GM19372 (cell line): ENCODE measurements at regions not wholly inside any gene's neighbourhood (a gene's known extent, or its start where the extent isn't known, plus 50 kb on each side); places are given as distances from the start of the nearest gene placed in this dataset.
"Not testable (repeated sequence)": the region's sequence is repeated elsewhere in the genome, so short reads cannot be mapped to it uniquely, and the experiment has no call there.

ENCODE experiments used
- ATAC-seq: cut with Tn5 transposase; IDR thresholded peaks from one replicate; pipeline ENCODE4 v1.9.1; 2021; ENCODE audit warnings: mild to moderate bottlenecking, low read depth, moderate library complexity; ENCODE audit not compliant: unreplicated experiment

DNA sequence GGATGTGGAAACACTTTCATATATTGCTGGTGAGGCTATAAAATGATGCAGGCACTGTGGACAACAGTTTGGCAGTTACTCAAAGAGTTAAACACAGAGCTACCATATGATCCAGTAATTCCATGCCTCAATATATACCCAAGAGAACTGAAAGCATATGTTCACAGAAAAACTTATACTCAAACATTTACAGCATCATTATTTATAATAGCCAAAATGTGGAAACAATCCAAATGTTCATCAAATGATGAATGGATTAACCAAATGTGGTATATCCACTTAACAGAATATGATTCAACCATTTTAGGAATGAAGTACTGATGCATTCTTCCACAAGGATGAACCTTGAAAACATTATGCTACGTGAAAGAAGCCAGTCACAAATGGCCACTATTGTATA, 603.8 kb downstream of the IQCM start:
- no peak for ATAC-seq

DNA sequence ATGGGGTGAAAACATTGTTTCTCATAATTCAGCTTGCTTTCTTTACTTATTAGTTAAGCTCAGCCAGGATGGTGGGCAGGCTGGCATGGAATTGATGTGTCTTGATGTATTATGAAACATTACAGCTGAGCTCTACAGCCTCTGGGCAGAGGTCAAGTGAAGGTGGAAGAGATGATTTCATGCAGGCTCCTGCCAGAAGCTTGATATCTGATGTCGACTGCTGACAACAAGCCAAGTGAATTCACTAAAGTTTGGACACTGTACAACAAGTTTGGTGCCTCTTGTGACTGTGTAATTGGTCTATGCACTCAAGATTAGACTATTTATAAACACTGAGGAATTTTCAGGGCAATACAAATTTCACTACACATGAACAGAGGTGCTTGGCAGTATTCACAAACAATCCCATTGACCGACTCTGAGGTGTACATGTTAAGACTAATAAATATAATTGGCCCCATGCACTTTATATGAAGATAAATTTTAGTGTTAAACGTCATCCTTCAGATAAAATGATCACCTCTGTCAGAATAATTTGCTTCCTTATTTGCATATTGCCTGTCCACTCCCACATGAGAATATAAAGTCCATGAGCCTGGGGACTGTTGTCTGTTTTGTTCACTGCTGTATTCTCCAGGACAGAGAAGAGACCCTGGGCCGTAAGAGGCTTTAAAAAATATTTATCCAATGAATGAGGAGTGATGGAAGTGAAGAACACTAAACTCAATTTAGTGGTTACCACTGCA, 612.2 kb downstream of the IQCM start:
- ATAC-seq = no peak

DNA sequence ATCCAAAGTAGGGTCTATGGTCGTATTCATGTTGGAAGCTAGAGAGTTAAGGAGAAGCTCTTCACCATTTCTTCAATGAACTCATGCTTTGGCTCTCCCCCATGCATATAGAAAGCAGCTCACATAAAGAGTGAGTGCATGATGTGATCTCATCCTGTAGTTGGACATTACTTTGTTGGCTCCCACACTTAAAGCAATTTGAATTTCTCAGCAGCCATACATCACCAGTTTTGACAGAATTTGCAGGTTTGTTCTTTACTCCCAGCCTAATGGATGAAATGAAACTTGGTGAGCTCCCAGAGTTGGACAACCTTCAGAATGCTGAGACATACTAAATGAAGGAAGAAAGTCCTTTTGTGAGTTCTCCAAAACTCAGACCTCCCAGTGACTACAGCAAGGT, 613.5 kb downstream of the IQCM start:
- ATAC-seq = no peak

DNA sequence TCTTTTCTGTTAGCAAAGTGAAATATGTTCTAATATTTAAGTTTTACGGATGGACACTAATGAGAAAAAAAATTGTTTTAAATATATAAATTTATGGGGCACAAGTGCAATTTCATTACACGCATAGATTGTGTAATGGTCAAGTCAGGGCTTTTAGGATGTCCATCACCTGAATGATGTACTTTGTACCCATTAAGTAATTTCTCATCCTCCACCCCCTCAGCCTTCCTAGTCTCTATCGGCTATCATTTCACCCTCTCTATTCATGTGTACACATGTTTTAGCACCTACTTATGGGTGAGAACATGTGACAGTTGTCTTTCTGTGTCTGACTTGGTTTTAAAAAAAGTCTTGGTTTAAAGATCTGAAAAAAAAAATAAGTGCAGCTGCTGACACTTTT, 616.0 kb downstream of the IQCM start:
- no peak for ATAC-seq

DNA sequence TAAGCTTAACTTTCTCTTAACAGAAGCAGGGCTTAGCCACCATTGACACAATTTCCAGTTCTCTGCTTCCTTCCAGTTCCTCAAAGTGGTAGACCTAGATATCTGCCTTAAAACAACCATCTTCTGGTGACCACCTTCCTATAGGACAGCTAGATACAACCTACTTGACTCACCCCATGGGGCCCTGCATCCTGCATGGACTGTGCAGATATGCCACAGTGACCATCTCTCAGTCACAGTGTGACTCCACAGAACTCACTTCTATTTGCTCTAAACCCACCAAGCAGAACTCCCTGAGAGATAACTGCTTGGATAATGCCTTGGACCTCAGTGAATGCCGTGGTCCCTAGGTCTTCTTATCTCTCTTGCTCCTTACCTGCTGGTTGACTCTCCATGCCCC, 621.6 kb downstream of the IQCM start:
- ATAC-seq = no peak

DNA sequence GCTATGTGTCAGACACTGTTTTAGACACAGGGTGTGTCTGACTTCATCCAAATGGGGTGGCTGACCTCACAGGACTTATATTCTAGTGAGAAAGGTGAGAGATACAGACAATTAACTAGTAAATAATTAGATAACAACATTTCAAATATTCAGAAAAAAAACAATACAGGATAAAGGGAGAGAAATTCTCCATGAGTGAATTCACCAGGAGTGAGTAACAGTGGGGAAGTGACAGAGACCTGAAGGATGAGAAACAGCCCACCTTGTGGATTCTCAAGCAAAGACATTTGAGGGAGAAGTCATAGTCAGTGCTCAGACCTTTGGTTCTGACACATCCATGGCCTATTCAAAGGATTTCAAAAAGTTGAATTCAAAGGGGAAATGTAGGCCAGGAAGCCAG, 627.9 kb downstream of the IQCM start:
- ATAC-seq = no peak

DNA sequence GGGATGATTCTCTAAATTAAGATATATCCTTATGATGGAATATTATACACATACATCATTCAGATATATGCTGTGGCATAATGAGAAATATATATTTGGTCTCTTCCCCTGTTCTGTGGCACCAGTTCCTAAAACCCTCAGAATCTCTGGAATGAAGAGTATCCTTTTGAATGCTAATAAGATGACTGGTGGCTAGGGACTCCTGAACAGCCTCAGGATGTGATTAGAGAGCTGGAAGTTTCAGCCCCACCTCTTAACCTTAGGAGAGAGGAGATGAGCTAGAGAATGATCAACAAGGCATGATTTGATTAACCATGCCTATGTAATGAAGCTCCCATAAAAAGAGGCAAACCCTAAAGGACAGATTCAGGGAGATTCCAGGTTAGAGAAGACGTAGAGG, 632.0 kb downstream of the IQCM start:
- ATAC-seq = no peak

DNA sequence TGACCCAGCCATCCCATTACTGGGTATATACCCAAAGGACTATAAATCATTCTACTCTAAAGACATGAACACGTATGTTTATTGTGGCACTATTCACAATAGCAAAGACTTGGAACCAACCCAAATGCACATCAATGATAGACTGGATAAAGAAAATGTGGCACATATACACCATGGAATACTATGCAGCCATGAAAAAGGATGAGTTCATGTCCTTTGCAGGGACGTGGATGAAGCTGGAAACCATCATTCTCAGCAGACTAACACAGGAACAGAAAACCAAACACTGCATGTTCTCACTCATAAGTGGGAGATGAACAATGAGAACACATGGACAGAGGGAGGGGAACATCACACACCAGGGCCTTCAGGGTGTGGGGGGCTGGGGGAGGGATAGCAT, 634.2 kb downstream of the IQCM start:
- not testable (repeated sequence) for ATAC-seq

DNA sequence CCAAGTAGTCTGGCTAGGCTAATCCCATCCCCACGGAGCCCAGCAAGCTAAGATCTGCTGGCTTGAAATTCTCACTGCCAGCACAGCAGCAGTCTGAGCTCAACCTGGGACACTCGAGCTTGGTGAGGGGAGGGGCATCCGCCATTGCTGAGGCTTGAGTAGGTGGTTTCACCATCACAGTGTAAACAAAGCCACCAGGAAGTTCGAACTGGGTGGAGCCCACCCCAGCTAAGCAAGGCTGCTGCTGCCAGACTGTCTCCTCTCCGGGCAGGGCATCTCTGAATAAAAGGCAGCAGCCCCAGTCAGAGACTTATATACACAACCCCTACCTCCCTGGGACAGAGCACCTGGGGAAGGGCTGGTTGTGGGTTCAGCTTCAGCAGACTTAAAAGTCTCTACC, 639.6 kb downstream of the IQCM start:
- ATAC-seq = no peak

DNA sequence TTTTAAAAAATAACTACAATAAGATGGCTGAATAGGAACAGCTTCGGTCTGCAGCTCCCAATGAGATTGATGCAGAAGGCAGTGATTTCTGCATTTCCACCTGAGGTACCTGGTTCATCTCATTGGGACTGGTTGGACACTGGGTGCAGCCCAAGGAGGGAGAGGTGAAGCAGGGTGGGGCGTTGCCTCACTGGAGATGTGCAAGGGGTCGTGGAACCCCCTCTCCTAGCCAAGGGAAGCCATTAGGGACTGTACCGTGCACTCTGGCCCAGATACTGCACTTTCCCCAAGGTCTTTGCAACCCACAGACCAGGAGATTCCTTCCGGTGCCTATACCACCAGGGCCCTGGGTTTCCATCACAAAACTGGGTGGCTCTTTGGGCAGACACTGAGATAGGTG, 640.1 kb downstream of the IQCM start:
- no peak for ATAC-seq

DNA sequence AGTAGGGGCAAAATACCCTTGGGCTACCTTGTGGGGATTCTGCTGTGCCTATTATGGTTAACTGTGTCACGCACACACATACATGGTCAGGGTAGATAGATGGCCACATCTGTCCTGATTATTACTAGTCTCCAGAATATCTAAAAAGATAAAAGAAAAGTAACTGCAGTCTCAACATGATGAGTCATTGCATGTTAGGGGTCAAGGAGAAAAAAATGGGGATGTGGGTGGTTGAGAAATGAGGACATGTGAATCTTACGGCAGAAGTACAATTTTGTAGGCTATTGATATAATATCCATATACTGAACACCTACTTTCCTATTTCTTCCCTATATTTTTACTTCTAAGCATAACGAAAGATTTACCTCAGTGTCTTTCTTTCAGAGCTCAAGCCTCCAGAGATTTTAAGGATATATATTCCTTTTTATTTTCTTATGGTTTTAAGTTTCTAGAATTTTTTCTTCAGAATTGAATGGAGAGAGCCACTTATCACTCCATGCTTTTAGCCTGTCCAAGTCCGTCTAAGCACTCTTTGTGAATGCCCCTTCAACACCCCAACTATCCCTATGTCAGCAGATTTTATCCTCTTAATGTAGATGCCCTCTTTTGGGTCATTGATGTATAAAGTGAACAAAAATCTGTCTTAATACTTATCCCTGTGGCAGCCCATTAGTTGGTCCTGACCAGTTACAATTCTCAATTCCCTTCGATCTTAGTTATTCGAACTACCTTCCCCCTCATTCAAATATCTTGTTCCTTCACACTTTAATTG, 642.2 kb downstream of the IQCM start:
- no peak for ATAC-seq

DNA sequence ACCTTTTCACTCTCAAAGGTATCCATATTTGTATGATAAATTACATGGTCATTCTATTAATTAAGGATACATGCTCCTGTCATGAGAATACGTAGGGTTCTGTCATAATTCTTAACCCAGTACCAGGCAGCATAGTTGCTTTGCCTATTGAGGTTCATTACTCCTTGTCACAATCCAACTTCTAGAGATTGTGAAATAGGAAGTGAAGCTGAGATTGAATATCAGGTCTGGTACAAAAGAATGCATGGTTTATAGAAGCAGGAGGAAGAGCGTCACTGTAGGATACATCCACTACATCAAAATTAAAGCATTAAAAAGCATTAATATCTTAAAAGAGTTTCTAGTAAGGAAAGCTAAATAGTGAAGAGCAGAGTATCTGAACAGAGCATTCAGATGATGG, 647.0 kb downstream of the IQCM start:
- no peak for ATAC-seq

DNA sequence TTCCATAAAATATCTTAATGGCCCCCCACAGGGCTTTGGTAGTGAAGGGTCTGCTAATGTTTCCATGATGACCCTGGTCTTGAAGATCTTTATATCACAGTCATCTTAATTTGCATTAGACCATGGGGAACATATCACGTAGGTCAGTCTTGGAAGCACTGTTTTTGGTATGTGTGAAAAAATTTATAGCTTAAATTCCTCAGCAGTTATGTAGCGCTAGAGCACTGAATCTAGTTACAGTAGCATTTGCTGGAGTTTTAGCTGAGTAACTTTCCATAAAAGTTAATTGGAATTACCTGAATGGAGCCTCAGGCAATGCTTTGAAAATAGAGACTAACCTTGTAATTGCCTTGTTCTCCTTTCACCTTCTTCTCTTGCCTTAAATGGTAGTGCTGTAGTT, 648.8 kb downstream of the IQCM start:
- no peak for ATAC-seq

DNA sequence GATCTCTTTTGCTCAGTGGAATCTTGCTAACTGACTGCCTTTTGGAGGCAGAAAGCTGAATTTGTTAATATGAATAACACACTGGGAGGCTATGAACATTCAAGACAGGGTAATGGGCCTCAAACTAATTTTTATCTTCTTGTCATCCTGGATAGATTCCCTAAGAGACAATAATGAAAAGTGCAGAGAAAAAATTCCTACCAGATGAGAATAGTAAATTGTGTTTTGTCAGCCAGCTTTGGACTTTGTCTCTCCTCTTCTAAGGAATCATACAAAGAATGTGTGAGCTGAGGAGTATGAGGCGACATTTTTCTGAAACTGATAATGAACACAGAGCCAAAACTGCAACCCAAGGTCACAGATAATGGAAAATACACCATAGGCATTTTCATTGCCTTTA, 649.3 kb downstream of the IQCM start:
- ATAC-seq = no peak

DNA sequence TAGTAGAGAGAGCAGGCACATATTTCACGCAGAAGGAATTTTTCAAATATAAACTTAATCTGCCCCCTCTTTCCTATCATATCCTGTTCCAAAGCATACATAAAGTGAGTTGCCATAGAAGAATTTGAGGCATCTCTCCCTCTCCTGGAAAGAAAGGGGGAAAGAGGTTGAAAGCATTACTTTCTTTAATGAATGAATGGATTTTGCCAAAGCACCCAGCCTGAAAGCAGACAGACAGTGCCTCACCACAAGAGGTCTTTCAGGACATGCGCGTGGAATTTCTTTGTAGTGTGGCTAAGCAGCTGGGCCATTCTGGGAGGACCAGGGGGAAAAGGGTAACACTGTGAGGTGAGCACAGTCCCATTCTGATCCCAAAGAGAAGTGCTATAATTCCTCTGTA, 651.4 kb downstream of the IQCM start:
- ATAC-seq = no peak

DNA sequence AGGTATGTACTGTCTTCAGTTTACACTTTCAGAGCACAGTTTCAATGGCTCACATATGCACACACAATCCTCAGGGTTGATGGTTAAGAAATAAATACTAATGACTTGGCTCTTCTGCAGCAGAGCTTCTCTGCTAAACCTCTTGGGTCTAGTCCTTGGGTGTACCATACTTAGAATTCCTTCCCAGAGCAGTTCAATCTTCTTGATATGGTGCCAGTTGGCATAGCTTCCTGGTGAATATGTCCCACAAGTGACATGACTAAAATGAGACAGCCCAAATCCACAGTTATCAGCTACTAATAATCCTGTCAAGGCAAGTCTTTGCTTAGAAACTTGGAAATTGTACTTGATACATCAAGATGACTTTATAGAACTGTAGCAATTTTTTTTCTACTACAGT, 654.4 kb downstream of the IQCM start:
- no peak for ATAC-seq

DNA sequence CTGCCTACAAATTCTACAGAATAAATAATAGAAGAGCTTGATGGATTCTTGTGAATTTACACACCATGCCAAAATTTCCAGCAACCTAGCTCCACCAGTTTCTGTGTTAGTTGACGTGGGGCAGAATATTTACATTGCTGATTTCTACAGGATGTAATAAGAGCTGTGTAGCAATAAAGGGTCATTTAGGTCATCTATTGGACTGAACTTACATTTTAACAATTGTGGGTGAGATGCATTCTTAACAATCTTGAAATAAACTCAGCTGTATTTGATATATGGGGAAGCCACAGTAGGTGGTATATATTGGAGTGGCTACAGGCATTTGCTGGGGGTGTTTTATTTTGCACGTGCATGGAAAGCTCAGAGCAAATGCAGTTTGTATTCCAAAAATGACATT, 655.3 kb downstream of the IQCM start:
- ATAC-seq = no peak

DNA sequence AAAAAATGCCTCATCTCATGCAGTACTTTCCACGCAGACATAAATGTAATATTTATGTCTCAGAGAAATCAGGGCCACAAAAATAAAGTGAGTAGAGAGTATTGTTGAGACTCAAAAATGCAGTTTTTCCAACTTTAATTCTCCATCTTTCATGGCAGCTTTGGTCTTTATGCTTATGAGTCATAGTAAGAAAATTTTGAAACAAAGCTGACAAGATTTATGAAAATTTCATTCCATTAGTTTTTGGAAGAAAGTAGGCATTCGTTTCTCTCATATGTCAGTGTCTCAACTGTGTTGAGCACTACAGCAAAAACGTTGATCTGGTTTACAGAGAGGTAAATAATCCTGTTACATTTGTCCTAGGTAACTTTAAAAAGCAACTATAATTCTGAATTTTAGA, 656.8 kb downstream of the IQCM start:
- no peak for ATAC-seq

DNA sequence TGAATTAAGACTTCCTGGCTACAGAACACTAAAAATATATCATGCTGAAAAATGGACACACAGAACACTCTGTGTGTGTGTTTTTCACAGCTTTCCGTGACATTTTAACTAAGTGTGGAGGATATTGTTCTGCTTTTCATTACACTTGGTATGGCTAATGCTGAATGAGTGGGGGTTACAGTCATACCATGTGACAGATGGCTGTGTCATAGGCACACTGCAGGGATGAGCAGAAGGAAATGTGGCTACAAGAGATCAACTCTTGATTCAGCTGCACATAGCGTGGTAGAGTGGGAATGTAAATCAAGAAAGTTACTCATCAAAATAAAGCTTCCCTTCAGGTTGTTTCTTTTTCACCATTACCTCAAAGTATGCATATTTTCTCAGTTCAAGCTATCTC, 669.8 kb downstream of the IQCM start:
- no peak for ATAC-seq

DNA sequence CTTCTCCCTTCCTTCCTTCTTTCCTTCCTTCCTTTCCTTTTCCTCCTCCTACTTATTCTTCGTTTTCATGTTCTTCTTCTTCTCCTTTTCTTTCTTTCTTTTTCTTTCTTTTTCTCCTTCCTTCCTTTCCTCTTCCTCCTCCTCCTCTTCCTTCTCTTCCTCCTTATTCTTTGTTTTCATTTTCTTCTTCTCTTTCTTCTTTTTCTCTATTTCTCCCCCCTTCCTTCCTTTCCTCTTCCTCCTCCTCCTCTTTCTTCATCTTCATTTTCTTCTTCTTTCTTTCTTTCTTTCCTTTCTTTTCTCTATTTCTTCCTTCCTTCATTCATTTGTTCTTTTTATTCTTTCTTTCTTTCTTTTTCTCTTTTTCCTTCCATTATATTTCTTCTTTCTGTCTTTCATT, 671.6 kb downstream of the IQCM start:
- ATAC-seq = no peak

DNA sequence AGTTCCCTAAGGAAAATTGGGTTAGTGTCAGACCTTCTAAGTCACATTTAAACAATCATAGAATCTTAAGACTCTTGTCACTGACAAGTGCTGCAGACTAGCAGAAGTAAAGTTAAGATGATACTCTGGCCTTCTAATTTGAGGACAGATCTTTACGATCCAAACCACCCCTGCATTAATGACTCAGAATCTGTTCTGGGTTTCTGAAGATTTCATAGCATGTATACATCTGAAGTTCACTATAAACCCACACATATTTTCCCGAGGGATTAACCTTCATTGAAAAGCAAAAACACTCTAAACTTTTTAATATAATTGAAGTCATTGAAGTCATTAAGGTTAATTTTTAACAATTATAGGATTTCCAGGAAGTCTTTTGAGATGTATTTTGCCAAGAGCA, 674.3 kb downstream of the IQCM start:
- ATAC-seq = no peak

DNA sequence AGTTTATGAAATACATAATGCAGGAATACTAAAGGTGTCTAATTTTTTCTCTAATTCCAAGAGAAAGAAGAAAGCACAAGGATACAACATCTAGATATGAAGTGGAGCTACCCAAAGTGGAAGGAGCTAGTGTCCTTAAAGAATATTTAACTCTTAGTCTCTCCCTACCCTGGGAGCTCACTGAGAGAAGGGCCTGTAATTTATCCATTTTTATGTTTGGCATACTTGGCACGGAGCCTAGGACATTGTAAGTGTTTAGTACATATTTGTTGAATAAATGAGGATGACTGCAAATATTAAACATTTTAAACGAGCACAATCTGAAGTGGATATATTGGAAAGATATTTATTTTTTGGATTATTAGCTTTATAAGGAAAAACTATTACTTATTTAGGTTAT, 674.8 kb downstream of the IQCM start:
- ATAC-seq = no peak
